ENCODE measurements at regions not wholly inside any gene's neighbourhood (a gene's known extent, or its start where the extent isn't known, plus 50 kb on each side); places are given as distances from the start of the nearest gene placed in this dataset.
"Not testable (repeated sequence)": the region's sequence is repeated elsewhere in the genome, so short reads cannot be mapped to it uniquely, and the experiment has no call there.

GRCh38 chr3:6060251-6060650 lies 800.7 kb upstream of the GRM7 start:
- DNase-seq = no peak

- no peak for DNase-seq
Measured at GRCh38 chr3:6062261-6063187, 798.4 kb upstream of the GRM7 start.

GRCh38 chr3:6066397-6066796 lies 794.5 kb upstream of the GRM7 start:
- no peak for DNase-seq

- not testable (repeated sequence) for DNase-seq
Measured at GRCh38 chr3:6066868-6067578, 793.9 kb upstream of the GRM7 start.

- no peak for DNase-seq
Measured at GRCh38 chr3:6074952-6075351, 786.0 kb upstream of the GRM7 start.

- DNase-seq = no peak
Measured at GRCh38 chr3:6078436-6078835, 782.5 kb upstream of the GRM7 start.

GRCh38 chr3:6079011-6079410 lies 781.9 kb upstream of the GRM7 start:
- DNase-seq = no peak

- no peak for DNase-seq
Measured at GRCh38 chr3:6079561-6080179, 781.2 kb upstream of the GRM7 start.

- no peak for DNase-seq
Measured at GRCh38 chr3:6088433-6088832, 772.5 kb upstream of the GRM7 start.

GRCh38 chr3:6089780-6090179 lies 771.1 kb upstream of the GRM7 start:
- no peak for DNase-seq

GRCh38 chr3:6091262-6091661 lies 769.7 kb upstream of the GRM7 start:
- no peak for DNase-seq

- no peak for DNase-seq
Measured at GRCh38 chr3:6095006-6095405, 765.9 kb upstream of the GRM7 start.

- no peak for DNase-seq
Measured at GRCh38 chr3:6097021-6097420, 763.9 kb upstream of the GRM7 start.

GRCh38 chr3:6097556-6097955 lies 763.4 kb upstream of the GRM7 start:
- no peak for DNase-seq

GRCh38 chr3:6098516-6099157 lies 762.3 kb upstream of the GRM7 start:
- DNase-seq = no peak

GRCh38 chr3:6099458-6100075 lies 761.3 kb upstream of the GRM7 start:
- no peak for DNase-seq

GRCh38 chr3:6105187-6105586 lies 755.7 kb upstream of the GRM7 start:
- DNase-seq = no peak

- DNase-seq = no peak
Measured at GRCh38 chr3:6108957-6109356, 752.0 kb upstream of the GRM7 start.

GRCh38 chr3:6110451-6110850 lies 750.5 kb upstream of the GRM7 start:
- no peak for DNase-seq

- no peak for DNase-seq
Measured at GRCh38 chr3:6112546-6112945, 748.4 kb upstream of the GRM7 start.

- no peak for DNase-seq
Measured at GRCh38 chr3:6113338-6113737, 747.6 kb upstream of the GRM7 start.

GRCh38 chr3:6119367-6119766 lies 741.5 kb upstream of the GRM7 start:
- DNase-seq = no peak

GRCh38 chr3:6120786-6121185 lies 740.1 kb upstream of the GRM7 start:
- DNase-seq = no peak
